AG04449 (cell line): ENCODE measurements at regions not wholly inside any gene's neighbourhood (a gene's known extent, or its start where the extent isn't known, plus 50 kb on each side); places are given as distances from the start of the nearest gene placed in this dataset.

ENCODE experiments used
- CTCF ChIA-PET: fragments of 350-600 bp; formaldehyde crosslinking; extraction: SDS; loops from one replicate; lab custom pipeline; 2021; ENCODE audit warnings: antibody characterized with exemption; lab: Yijun Ruan, JAX
- POLR2A ChIA-PET: fragments of 400-600, 350-600 bp; formaldehyde crosslinking; extraction: SDS; loops from one replicate; lab custom pipeline; 2020; ENCODE audit warnings: antibody characterized with exemption, inconsistent platforms; lab: Yijun Ruan, JAX
- DNase-seq: peaks from one replicate; pipeline ENCODE4 v3.0.0-alpha.2; 2010; ENCODE audit warnings: low read depth, low spot score
- H3K4me3 ChIP-seq: 2 replicates; pipeline ENCODE4 v1.5.1; 2011; ENCODE audit warnings: low read depth, mild to moderate bottlenecking, control low read depth, low read length
- CTCF ChIP-seq: IDR thresholded peaks from one replicate; pipeline ENCODE4 v1.5.1; 2011; ENCODE audit warnings: mild to moderate bottlenecking, moderate library complexity, low read length, control low read depth, inconsistent platforms; ENCODE audit not compliant: insufficient read depth; ENCODE audit errors: missing control alignments

DNA sequence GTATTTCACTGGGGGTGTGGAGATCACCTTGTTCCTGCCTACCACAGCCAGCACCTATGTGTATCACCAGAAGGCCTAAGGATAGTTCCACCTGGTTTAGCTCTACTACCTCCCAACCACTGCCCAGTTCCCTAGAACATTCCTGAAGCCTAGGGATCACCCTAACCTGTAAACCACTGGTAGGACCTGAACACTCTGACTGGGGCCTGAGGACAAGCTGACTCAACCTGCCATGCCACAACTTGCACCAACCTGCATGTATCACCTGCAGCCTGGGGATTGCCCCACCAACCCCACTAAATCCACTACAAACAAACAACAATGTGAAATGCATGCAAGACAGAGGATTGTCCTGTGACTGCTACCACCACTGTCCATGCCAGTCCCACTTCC, 128.1 kb downstream of the KIF2B start:
- no peak for TF ChIP-seq CTCF
- no peak overlapping the region for H3K4me3 ChIP-seq
- ChIA-PET CTCF (no interaction called here), POLR2A (no interaction called here)
- no peak for DNase-seq

DNA sequence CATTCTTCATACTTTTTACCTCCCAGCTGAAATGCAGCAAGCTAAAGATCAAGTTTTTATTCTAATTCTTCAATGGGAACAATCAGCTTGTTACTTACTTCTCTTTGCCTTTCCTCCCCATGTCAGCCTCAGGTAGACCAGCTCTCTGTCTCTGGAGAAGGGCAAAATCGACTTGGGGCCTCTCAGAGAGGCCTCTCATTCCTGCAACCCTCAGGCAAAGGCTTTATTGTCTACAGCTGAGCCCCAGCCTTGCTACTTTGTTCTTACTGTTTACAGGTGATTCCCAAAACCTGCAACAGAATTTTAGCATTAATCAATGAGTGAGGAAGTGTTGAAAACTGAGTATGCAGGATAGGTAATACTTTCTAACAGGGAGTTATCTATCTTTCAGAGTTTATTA, 148.6 kb downstream of the KIF2B start:
- DNase-seq, result no peak
- POLR2A ChIA-PET, result no interaction called here
- TF ChIP-seq CTCF, result no peak
- CTCF ChIA-PET, result no interaction called here
- H3K4me3 ChIP-seq, result no peak overlapping the region

DNA sequence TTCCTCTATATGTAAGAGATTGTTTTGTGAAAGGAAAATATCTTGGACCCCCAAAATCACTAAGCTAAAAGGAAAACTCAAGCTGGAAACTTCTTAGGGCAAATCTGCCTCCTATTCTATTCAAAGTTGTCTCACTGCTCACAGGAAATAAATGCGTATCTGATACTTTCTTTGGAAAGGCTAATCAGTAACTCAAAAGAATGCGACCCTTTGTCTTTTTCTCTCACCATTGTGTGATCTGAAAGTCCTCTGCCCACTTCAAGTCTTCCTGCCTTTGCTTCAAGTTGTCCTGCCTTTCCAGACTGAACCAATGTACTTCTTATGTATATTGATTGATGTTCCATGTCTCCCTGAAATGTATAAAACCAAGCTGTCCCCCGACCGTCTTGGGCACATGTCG, 157.3 kb downstream of the KIF2B start:
- POLR2A ChIA-PET, result no interaction called here
- CTCF ChIA-PET, result no interaction called here

GRCh38 chr17:53996131-53996530, 173.4 kb downstream of the KIF2B start:
- DNase-seq, result no peak
- TF ChIP-seq CTCF, result no peak
- ChIA-PET CTCF (no interaction called here), POLR2A (no interaction called here)
- H3K4me3 ChIP-seq, result no peak overlapping the region

More for the DNA sequence above, 157.3 kb downstream of the KIF2B start:
- no peak overlapping the region for H3K4me3 ChIP-seq
- DNase-seq, result no peak
- no peak for TF ChIP-seq CTCF

- TF ChIP-seq CTCF, result no peak
- H3K4me3 ChIP-seq, result no peak overlapping the region
- DNase-seq, result no peak
- CTCF ChIA-PET, result no interaction called here
- POLR2A ChIA-PET, result no interaction called here
Observed at GRCh38 chr17:53996890-53997289, 174.2 kb downstream of the KIF2B start.

DNA sequence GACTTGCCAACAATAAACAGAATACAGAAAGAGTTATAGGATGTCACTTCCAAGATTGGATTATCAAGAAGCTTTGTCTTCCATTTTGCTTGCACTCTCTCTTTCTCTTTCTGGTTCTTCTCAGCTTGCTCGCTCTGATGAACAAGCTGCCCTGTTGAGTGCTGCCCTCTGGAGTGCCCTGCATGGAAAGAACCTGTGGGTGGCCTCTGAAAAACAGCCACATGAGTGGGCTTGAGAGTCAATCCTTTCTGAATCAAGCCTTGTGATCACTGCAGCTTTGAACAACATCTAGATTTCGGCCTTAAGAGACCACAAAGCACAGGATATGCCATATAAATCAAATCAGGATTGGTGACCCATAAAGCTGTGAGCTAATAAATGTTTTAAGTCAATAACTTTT, 185.1 kb downstream of the KIF2B start:
- no peak for DNase-seq
- H3K4me3 ChIP-seq, result no peak overlapping the region
- ChIA-PET POLR2A (no interaction called here), CTCF (no interaction called here)
- TF ChIP-seq CTCF, result no peak

- ChIA-PET POLR2A (no interaction called here), CTCF (no interaction called here)
- no peak for TF ChIP-seq CTCF
- H3K4me3 ChIP-seq, result no peak overlapping the region
- no peak for DNase-seq
Observed at GRCh38 chr17:54009502-54009901, 186.8 kb downstream of the KIF2B start.
